ENCODE measurements at regions not wholly inside any gene's neighbourhood (a gene's known extent, or its start where the extent isn't known, plus 50 kb on each side); places are given as distances from the start of the nearest gene placed in this dataset.

DNA sequence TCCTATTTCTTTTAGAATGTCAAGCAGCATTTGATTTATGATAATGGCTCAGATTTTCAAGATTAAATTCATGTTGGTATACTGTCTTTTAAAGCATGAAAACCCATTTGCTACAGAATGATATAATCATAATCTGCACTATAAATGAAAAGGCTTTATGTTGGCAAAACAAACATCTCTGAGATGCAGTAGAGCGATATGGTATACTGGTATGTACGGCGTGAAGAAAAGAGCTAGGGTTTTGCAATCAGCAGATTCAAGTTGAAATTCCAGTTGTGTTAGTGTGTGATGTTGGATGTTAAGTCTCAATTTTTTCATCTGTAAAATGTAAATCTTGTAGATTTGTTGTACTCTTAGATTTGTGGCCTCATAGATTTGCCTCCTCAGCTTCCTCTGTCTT is 53.2 kb upstream of the DYRK2 start:
- Mint-ChIP-seq H3K4me1 (peaks cover 16% of the 10 kb centered on the region), H3K36me3 (ENCODE audit: low read depth) (peaks cover 12% of the 10 kb centered on the region), H3K4me3 (no peak overlapping the region), H3K27me3 (ENCODE audit: low read depth, poor library complexity) (no peaks in the 10 kb centered on the region), H3K9me3 (peaks cover 17% of the 10 kb centered on the region), H3K27ac (no peak overlapping the region)
- TF ChIP-seq, protein P1, sequence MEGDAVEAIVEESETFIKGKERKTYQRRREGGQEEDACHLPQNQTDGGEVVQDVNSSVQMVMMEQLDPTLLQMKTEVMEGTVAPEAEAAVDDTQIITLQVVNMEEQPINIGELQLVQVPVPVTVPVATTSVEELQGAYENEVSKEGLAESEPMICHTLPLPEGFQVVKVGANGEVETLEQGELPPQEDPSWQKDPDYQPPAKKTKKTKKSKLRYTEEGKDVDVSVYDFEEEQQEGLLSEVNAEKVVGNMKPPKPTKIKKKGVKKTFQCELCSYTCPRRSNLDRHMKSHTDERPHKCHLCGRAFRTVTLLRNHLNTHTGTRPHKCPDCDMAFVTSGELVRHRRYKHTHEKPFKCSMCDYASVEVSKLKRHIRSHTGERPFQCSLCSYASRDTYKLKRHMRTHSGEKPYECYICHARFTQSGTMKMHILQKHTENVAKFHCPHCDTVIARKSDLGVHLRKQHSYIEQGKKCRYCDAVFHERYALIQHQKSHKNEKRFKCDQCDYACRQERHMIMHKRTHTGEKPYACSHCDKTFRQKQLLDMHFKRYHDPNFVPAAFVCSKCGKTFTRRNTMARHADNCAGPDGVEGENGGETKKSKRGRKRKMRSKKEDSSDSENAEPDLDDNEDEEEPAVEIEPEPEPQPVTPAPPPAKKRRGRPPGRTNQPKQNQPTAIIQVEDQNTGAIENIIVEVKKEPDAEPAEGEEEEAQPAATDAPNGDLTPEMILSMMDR (IDR thresholded peaks at IDR 0.05), result no peak
- no peak for DNase-seq

DNA sequence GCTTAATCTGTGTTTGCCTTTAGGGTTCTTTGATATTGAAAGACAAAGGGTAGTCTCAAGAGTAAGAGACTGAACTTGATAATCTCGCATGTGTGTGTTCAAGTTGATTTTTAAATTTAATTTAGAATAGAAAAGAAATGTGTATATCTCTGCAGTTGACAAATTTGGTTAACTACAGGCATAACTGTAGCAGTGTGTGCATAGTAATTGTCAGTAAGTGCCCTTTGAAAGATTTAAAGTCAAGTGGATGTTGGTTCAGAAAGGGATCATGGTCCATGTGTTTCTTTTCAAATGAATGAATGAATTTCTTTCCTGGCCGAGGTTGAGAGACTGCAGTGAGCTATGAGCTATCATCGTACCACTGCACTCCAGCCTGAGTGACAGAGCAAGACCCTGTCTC is 49.9 kb upstream of the DYRK2 start:
- Mint-ChIP-seq H3K4me1 (peaks cover 6% of the 10 kb centered on the region), H3K27ac (no peak overlapping the region), H3K36me3 (ENCODE audit: low read depth) (peaks cover 12% of the 10 kb centered on the region), H3K4me3 (no peak overlapping the region), H3K9me3 (peaks cover 17% of the 10 kb centered on the region), H3K27me3 (ENCODE audit: low read depth, poor library complexity) (no peaks in the 10 kb centered on the region)
- no peak for DNase-seq
- TF ChIP-seq, protein P1 (IDR thresholded peaks at IDR 0.05), result no peak

All from nephron progenitor cell (in vitro differentiated cells).